HCEC 1CT (cell line): ENCODE measurements at regions not wholly inside any gene's neighbourhood (a gene's known extent, or its start where the extent isn't known, plus 50 kb on each side); places are given as distances from the start of the nearest gene placed in this dataset.

Source experiments
- DNase-seq: peaks from one replicate; pipeline ENCODE4 v3.0.0-alpha.2; 2017

- no peak for DNase-seq
Observed at GRCh38 chr6:14804001-14804784, 441.7 kb upstream of the JARID2 start.

GRCh38 chr6:14804785-14805210 is 441.1 kb upstream of the JARID2 start:
- DNase-seq: no peak

GRCh38 chr6:14806101-14806500 is 439.8 kb upstream of the JARID2 start:
- DNase-seq: no peak

GRCh38 chr6:14807130-14807529 is 438.7 kb upstream of the JARID2 start:
- no peak for DNase-seq

- no peak for DNase-seq
Observed at GRCh38 chr6:14807971-14808370, 437.9 kb upstream of the JARID2 start.

- DNase-seq: no peak
Observed at GRCh38 chr6:14810021-14810420, 435.8 kb upstream of the JARID2 start.

GRCh38 chr6:14811775-14812428 is 434.0 kb upstream of the JARID2 start:
- DNase-seq: no peak

- DNase-seq: no peak
Observed at GRCh38 chr6:14814016-14814415, 431.9 kb upstream of the JARID2 start.

GRCh38 chr6:14816116-14816859 is 429.6 kb upstream of the JARID2 start:
- no peak for DNase-seq

- DNase-seq: no peak
Observed at GRCh38 chr6:14817074-14817473, 428.8 kb upstream of the JARID2 start.

GRCh38 chr6:14818422-14818884 is 427.4 kb upstream of the JARID2 start:
- no peak for DNase-seq

- no peak for DNase-seq
Observed at GRCh38 chr6:14819001-14819400, 426.9 kb upstream of the JARID2 start.

GRCh38 chr6:14819840-14820420 is 425.9 kb upstream of the JARID2 start:
- no peak for DNase-seq

- no peak for DNase-seq
Observed at GRCh38 chr6:14822012-14822553, 423.8 kb upstream of the JARID2 start.

GRCh38 chr6:14822679-14823078 is 423.2 kb upstream of the JARID2 start:
- no peak for DNase-seq

GRCh38 chr6:14824060-14824459 is 421.8 kb upstream of the JARID2 start:
- no peak for DNase-seq

- DNase-seq: no peak
Observed at GRCh38 chr6:14824484-14825275, 421.2 kb upstream of the JARID2 start.

- no peak for DNase-seq
Observed at GRCh38 chr6:14826456-14826855, 419.4 kb upstream of the JARID2 start.

GRCh38 chr6:14827354-14827753 is 418.5 kb upstream of the JARID2 start:
- DNase-seq: no peak

GRCh38 chr6:14828201-14828611 is 417.7 kb upstream of the JARID2 start:
- DNase-seq: no peak

GRCh38 chr6:14831070-14831469 is 414.8 kb upstream of the JARID2 start:
- DNase-seq: no peak

GRCh38 chr6:14831937-14832336 is 413.9 kb upstream of the JARID2 start:
- DNase-seq: no peak
